ENCODE measurements at regions not wholly inside any gene's neighbourhood (a gene's known extent, or its start where the extent isn't known, plus 50 kb on each side); places are given as distances from the start of the nearest gene placed in this dataset.

DNA sequence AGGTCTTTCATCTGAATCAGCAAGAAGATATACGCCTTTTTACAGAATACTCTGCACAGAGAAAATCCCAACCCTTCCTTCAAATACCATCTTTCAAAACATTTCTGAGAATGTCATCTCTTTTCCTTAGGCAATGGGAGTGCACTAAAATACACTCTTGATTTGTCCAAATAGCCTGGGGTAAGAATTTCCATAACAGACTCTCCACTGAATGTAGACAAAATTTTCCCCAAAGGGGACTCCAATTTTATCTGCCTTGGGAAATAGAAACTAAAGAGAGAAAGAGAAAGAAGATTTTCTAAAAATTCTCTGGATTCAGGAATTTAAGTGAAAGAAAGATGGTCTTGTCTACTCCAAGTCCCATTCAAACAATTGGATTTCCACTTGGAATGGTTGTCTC is 394.5 kb upstream of the CHAC2 start:
- Mint-ChIP-seq H3K4me3 (ENCODE audit: unreplicated experiment) (no peak overlapping the region), H3K9me3 (ENCODE audit: unreplicated experiment) (peaks cover 7% of the 10 kb centered on the region), H3K27ac (ENCODE audit: low read depth, unreplicated experiment) (no peak overlapping the region), H3K4me1 (ENCODE audit: insufficient read depth, unreplicated experiment) (no peaks in the 10 kb centered on the region), H3K36me3 (ENCODE audit: insufficient read depth, unreplicated experiment) (no peaks in the 10 kb centered on the region), H3K27me3 (ENCODE audit: insufficient read depth, unreplicated experiment) (no peaks in the 10 kb centered on the region)
- TF ChIP-seq, protein P1, sequence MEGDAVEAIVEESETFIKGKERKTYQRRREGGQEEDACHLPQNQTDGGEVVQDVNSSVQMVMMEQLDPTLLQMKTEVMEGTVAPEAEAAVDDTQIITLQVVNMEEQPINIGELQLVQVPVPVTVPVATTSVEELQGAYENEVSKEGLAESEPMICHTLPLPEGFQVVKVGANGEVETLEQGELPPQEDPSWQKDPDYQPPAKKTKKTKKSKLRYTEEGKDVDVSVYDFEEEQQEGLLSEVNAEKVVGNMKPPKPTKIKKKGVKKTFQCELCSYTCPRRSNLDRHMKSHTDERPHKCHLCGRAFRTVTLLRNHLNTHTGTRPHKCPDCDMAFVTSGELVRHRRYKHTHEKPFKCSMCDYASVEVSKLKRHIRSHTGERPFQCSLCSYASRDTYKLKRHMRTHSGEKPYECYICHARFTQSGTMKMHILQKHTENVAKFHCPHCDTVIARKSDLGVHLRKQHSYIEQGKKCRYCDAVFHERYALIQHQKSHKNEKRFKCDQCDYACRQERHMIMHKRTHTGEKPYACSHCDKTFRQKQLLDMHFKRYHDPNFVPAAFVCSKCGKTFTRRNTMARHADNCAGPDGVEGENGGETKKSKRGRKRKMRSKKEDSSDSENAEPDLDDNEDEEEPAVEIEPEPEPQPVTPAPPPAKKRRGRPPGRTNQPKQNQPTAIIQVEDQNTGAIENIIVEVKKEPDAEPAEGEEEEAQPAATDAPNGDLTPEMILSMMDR (IDR thresholded peaks at IDR 0.05; ENCODE audit: unreplicated experiment): no peak
- DNase-seq (ENCODE audit: unreplicated experiment): no peak
- ChIA-PET CTCF (interaction anchor here (0.6 kb wide), 1 partner anchor 1052 kb away, joined by 3 read pairs; no protein-coding TSS in a partner anchor), POLR2A (no interaction called here)
- BruUV-seq (replicated peaks): no TSS peak
- intact Hi-C loops (cut with micrococcal nuclease): no loop called here

DNA sequence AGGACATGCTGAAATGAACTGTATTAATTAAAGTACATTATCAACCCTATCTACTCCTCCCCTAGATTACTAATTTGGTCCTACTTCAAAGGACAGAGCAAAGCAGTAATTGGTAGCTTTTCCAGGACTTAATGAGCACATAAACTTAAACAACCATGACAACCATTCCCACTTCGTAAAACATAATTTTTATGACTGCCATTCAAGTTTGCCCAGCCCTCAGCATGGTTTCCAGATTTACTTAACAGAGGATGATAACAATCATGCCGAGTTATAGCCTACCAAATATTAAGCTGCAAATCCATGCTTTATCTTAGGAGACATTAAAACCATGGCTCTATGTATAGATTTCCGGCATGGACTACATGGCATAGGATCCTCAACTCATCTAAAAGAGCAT is 401.1 kb upstream of the CHAC2 start:
- H3K4me3 Mint-ChIP-seq (ENCODE audit: unreplicated experiment): no peak overlapping the region
- peaks cover 7% of the 10 kb centered on the region for H3K9me3 Mint-ChIP-seq (ENCODE audit: unreplicated experiment)
- H3K27me3 Mint-ChIP-seq (ENCODE audit: insufficient read depth, unreplicated experiment): no peaks in the 10 kb centered on the region
- no TSS peak for BruUV-seq (replicated peaks)
- intact Hi-C loops (cut with micrococcal nuclease): no loop called here
- H3K36me3 Mint-ChIP-seq (ENCODE audit: insufficient read depth, unreplicated experiment): no peaks in the 10 kb centered on the region
- TF ChIP-seq, protein P1 (IDR thresholded peaks at IDR 0.05; ENCODE audit: unreplicated experiment): no peak
- no peak overlapping the region for H3K27ac Mint-ChIP-seq (ENCODE audit: low read depth, unreplicated experiment)
- CTCF ChIA-PET: no interaction called here
- H3K4me1 Mint-ChIP-seq (ENCODE audit: insufficient read depth, unreplicated experiment): no peaks in the 10 kb centered on the region
- POLR2A ChIA-PET: no interaction called here
- DNase-seq (ENCODE audit: unreplicated experiment): no peak

DNA sequence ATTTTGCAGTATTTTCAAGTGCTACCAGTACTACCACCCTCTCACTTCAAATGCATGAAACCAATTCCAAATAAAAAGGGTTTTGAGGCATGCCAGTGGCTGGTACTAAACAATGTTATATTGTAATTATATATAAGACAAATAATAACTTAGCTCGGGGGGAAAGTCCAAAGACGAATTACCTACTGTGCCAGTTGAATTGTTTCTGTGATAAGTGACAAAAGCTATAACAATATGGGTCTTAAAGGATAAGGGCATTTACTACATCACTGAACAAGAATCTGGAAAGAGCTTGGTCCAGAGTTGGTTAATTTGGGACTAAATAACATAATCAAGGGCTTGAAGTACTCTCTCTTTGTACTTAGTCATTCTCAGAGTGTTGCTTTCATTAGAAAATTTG is 404.7 kb upstream of the CHAC2 start:
- BruUV-seq (replicated peaks): no TSS peak
- ChIA-PET POLR2A (interaction anchor here (0.7 kb wide), 1 partner anchor 9 kb away, joined by 3 read pairs; no protein-coding TSS in a partner anchor), CTCF (no interaction called here)
- peaks cover 7% of the 10 kb centered on the region for H3K9me3 Mint-ChIP-seq (ENCODE audit: unreplicated experiment)
- no peak for DNase-seq (ENCODE audit: unreplicated experiment)
- TF ChIP-seq, protein P1 (IDR thresholded peaks at IDR 0.05; ENCODE audit: unreplicated experiment): no peak
- no peaks in the 10 kb centered on the region for H3K27me3 Mint-ChIP-seq (ENCODE audit: insufficient read depth, unreplicated experiment)
- no peaks in the 10 kb centered on the region for H3K36me3 Mint-ChIP-seq (ENCODE audit: insufficient read depth, unreplicated experiment)
- no peak overlapping the region for H3K4me3 Mint-ChIP-seq (ENCODE audit: unreplicated experiment)
- intact Hi-C loops (cut with micrococcal nuclease): no loop called here
- no peak overlapping the region for H3K27ac Mint-ChIP-seq (ENCODE audit: low read depth, unreplicated experiment)
- no peaks in the 10 kb centered on the region for H3K4me1 Mint-ChIP-seq (ENCODE audit: insufficient read depth, unreplicated experiment)

DNA sequence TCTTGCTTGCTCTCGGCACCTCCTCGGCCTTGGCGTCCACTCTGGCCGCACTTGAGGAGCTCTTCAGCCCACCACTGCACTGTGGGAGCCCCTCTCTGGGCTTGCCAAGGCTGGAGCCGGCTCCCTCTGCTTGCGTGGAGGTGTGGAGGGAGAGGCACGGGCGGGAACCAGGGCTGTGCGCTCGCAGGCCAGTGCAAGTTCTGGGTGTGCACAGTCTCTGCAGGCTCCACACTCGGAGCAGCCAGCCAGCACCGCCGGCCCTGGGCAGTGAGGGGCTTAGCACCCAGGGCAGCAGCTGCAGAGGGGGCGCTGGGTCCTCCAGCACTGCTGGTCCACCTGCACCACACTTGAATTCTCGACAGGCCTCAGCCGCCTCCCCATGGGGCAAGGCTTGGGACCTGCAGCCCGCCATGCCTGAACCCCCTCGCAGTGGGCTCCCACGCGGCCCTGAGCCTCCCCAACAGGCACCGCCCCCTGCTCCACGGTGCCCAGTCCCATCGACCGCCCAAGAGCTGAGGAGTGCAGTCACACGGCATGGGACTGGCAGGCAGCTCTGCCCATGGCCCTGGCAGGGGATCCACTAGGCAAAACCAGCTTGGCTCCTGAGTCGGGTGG is 411.2 kb upstream of the CHAC2 start:
- Mint-ChIP-seq H3K4me3 (ENCODE audit: unreplicated experiment) (no peak overlapping the region), H3K4me1 (ENCODE audit: insufficient read depth, unreplicated experiment) (peaks cover 8% of the 10 kb centered on the region), H3K9me3 (ENCODE audit: unreplicated experiment) (no peaks in the 10 kb centered on the region), H3K36me3 (ENCODE audit: insufficient read depth, unreplicated experiment) (no peaks in the 10 kb centered on the region), H3K27ac (ENCODE audit: low read depth, unreplicated experiment) (no peak overlapping the region), H3K27me3 (ENCODE audit: insufficient read depth, unreplicated experiment) (no peaks in the 10 kb centered on the region)
- intact Hi-C loops (cut with micrococcal nuclease): no loop called here
- ChIA-PET CTCF (no interaction called here), POLR2A (no interaction called here)
- TF ChIP-seq, protein P1 (IDR thresholded peaks at IDR 0.05; ENCODE audit: unreplicated experiment): no peak
- no TSS peak for BruUV-seq (replicated peaks)
- no peak for DNase-seq (ENCODE audit: unreplicated experiment)
